ENCODE measurements at regions not wholly inside any gene's neighbourhood (a gene's known extent, or its start where the extent isn't known, plus 50 kb on each side); places are given as distances from the start of the nearest gene placed in this dataset.
"Not testable (repeated sequence)": the region's sequence is repeated elsewhere in the genome, so short reads cannot be mapped to it uniquely, and the experiment has no call there.

- DNase-seq: no peak
Measured at GRCh38 chr3:43236008-43236407, 50.3 kb upstream of the SNRK start.

GRCh38 chr3:43233062-43233461 lies 53.3 kb upstream of the SNRK start:
- no peak for DNase-seq

GRCh38 chr3:43231276-43232000 lies 54.9 kb upstream of the SNRK start:
- DNase-seq: no peak

GRCh38 chr3:43229865-43230264 lies 56.5 kb upstream of the SNRK start:
- not testable (repeated sequence) for DNase-seq

- not testable (repeated sequence) for DNase-seq
Measured at GRCh38 chr3:43227685-43228084, 58.7 kb upstream of the SNRK start.

- no peak for DNase-seq
Measured at GRCh38 chr3:43224405-43225073, 61.8 kb upstream of the SNRK start.

GRCh38 chr3:43223670-43224364 lies 62.5 kb upstream of the SNRK start:
- DNase-seq: no peak

- no peak for DNase-seq
Measured at GRCh38 chr3:43222590-43222989, 63.8 kb upstream of the SNRK start.

- DNase-seq: no peak
Measured at GRCh38 chr3:43221076-43221475, 65.3 kb upstream of the SNRK start.

- DNase-seq: no peak
Measured at GRCh38 chr3:43219616-43220015, 66.7 kb upstream of the SNRK start.

GRCh38 chr3:43218921-43219320 lies 67.4 kb upstream of the SNRK start:
- no peak for DNase-seq

GRCh38 chr3:43218156-43218555 lies 68.2 kb upstream of the SNRK start:
- no peak for DNase-seq

- no peak for DNase-seq
Measured at GRCh38 chr3:43217633-43218032, 68.7 kb upstream of the SNRK start.

GRCh38 chr3:43217206-43217605 lies 69.1 kb upstream of the SNRK start:
- no peak for DNase-seq

- DNase-seq: no peak
Measured at GRCh38 chr3:43215663-43216275, 70.6 kb upstream of the SNRK start.

- DNase-seq: no peak
Measured at GRCh38 chr3:43215138-43215537, 71.2 kb upstream of the SNRK start.

- no peak for DNase-seq
Measured at GRCh38 chr3:43214616-43215015, 71.7 kb upstream of the SNRK start.

GRCh38 chr3:43213631-43214030 lies 72.7 kb upstream of the SNRK start:
- DNase-seq: no peak

GRCh38 chr3:43212914-43213611 lies 73.3 kb upstream of the SNRK start:
- DNase-seq: no peak

- DNase-seq: no peak
Measured at GRCh38 chr3:43211681-43212080, 74.7 kb upstream of the SNRK start.

GRCh38 chr3:43210049-43211027 lies 76.0 kb upstream of the SNRK start:
- no peak for DNase-seq

GRCh38 chr3:43207628-43208085 lies 78.7 kb upstream of the SNRK start:
- no peak for DNase-seq

Data from NCI-H446 treated with DMSO at 0.1 percent for 48 hours (cell line).